Ramos (cell line): ENCODE measurements at regions not wholly inside any gene's neighbourhood (a gene's known extent, or its start where the extent isn't known, plus 50 kb on each side); places are given as distances from the start of the nearest gene placed in this dataset.

ENCODE experiments used
- in situ Hi-C: fragments of 300-500 bp; cut with MboI; formaldehyde crosslinking; loops from one replicate; pipeline ENCODE4 v1.14.3; 2022; ENCODE audit warnings: low sequenced_read_pairs; ENCODE audit not compliant: unreplicated experiment

DNA sequence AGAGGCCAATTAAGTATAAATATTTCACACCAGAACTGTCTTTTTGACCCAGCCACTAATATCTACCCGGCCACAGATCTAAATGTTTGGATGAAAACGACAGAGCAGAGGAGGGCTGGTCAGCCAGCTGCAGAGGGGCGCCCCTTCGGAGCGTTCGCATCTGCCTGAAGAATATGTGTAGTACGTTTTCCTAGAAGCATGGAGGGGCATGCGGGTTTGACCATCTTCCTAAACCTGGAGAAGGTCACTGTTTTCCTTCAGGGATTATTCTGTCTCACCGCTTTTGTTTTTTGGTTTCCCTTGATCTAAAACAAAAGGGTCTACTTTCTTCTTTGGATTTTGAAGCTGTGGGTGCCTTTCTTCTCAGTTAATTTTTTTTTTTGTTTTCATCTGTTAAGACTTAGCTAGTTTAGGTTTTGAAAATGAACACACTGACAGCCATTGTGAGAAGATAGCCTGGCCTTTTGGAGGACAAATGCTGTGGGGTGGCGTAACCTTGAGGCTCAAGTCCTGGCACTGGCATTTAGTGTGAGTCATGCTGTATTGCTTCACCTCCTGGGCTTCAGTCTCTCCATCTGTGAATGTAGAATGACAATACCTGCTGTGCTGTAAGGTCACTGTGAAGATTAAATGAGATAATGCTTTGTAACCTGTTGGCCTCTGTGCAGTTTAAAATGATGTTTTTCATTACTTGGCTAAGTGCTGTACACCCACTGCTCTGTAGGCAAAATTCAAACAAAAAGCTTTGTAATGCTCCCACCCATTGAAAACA, 74.1 kb upstream of the IRF2BP2 start:
- in situ Hi-C loops = no loop called here

GRCh38 chr1:234683127-234683860, 73.3 kb upstream of the IRF2BP2 start:
- in situ Hi-C loops = no loop called here

DNA sequence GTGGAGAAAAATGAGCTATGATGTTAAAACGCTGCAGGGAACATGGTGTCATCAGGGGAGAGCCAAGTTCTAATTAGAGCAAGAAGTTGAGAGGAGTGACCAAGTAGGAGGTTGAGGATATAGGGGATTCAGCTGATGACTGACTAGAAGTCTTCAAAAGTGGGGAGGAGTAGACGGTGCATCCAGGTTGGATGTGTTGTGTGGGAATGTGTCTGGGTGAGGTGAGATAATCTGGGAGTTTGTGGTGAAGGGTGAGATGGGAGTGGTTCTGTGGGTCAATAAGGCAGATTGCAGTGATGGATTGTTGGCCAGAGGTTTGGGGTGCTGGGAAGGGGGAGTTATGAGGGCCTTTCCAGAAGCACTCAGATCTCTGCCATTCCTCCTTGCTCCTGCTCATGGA, 72.0 kb upstream of the IRF2BP2 start:
- in situ Hi-C loops = no loop called here

GRCh38 chr1:234681065-234681464, 71.1 kb upstream of the IRF2BP2 start:
- in situ Hi-C loops = no loop called here

DNA sequence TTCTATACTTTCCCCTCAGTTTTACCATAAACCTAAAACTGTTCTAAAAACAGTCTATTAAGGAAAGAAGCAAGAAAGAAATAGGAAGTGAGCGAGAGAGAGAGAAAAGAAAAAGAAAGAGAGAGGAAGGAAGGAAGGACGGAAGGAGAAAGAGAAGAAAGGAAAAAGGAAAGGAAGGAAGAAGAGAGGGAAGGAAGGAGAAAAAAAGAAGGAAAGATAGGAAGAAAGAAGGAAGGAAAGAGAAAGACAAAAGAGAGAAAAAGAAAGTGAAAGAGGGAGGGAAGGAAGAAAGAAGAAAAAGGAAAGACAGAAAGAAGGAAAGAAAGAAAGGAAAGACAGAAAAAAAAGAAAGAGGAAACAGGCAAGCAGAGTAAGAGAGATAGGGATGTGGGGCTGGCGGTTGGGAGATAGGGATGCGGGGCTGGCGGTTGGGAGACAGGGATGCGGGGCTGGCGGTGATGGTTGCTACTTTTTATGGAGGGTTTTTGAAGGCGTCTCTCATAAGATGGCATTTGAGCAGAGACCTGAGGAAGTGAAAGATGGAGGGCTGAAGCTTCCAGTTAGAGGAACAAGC, 70.4 kb upstream of the IRF2BP2 start:
- in situ Hi-C loops = no loop called here

DNA sequence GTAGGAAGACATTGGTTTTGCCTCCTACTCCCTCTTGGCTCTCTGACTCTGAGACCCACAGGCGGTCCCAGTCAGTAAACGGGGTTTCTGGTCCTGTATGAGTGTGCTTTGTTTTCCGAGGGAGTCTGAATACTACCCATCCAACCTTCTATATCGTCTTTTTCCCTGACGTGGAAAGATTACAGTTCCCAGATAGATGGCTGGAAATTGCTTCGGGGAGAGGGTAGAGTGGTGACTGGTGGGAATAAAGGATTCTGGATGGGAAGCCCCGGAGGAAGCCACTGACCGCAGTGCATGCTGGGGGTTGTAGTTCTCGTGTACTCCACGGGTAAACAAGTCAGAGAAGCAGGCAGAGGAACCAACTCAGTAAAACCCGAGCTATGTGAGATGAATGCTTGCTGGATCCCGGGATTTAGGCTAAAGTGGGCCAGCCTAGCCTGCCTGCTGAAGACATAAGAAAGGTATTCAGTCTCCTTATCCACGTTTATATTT, 66.2 kb upstream of the IRF2BP2 start:
- in situ Hi-C loops = no loop called here

GRCh38 chr1:234675572-234675971, 65.6 kb upstream of the IRF2BP2 start:
- in situ Hi-C loops = no loop called here

- in situ Hi-C loops = no loop called here
These were observed 65.0 kb upstream of the IRF2BP2 start for GRCh38 chr1:234675006-234675405.

DNA sequence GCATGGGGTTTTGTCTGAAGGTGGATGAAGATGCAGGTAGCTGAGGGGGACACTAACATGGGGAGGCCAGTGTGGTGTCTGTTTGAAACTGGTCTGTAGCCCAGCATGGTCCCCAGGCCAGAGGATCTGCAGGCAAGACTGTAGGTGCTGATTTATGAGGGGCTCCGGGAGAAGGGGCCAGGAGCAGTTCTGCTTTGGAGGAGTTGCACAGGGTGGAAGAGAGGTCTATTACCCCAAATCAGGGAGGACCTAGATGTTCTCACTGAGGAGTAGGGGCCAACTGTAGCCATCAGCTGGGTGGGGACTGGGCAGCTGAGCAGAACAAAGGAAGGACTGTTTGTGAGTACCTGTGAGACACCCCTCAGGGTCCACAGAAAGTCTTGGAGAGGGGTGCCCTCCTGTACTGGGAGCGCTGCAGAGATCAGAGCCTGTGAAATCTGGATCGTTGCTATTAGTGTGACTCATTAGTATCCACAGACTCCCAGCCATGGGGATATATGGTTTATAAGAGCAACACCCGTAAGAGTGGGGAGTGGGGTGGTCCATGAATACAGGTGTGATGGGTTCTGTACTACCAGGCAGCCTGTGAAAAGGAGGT, 64.3 kb upstream of the IRF2BP2 start:
- in situ Hi-C loops = no loop called here

- in situ Hi-C loops = no loop called here
These were observed 62.6 kb upstream of the IRF2BP2 start for GRCh38 chr1:234672349-234673135.

- in situ Hi-C loops = no loop called here
These were observed 61.1 kb upstream of the IRF2BP2 start for GRCh38 chr1:234670967-234671626.

- in situ Hi-C loops = no loop called here
These were observed 59.5 kb upstream of the IRF2BP2 start for GRCh38 chr1:234669499-234669898.

GRCh38 chr1:234668577-234668955, 58.6 kb upstream of the IRF2BP2 start:
- in situ Hi-C loops = no loop called here

DNA sequence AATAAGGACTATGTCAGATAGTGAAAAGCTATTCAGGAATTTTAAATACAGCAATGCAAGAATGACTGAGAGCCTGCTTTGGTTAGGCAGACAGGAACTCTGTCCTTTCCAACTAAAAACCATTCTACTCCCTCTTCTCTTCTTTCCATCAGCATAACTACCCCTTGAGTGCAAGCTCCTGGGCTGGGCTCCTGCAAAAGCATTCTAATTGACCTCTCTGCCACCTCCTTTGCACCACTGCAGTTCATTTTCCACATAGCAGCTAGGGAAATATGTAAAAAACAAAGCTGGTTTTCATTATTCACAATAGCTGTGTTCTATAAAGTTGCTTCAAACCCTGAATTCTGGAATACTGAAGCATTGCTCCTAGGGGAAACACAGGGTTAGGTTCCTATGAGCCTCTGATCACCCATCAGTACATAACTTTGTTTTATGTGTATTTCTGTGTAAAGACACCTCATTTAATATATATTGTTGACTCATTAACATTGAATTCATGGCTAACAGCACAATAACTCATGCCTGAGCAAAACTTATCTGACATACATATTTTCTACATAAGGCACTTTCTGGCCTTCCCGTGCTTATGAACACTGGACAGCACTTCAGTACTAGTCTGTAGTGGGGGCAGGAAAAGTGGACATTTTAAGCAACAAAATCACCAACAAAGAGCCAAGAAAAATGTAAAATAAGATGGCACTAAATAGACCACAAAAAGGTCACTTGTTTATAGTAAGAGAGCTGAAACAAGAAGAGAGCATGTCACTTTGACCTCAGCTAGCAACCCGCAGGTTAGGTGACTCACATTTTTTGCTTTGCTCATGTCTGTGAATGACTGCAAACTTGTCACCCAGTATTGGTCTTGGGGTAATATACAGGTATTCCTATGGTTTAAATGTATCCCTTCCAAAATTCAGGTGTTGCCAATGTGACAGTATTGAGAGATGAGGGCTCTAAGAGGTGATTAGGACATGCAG, 57.9 kb upstream of the IRF2BP2 start:
- in situ Hi-C loops = no loop called here

DNA sequence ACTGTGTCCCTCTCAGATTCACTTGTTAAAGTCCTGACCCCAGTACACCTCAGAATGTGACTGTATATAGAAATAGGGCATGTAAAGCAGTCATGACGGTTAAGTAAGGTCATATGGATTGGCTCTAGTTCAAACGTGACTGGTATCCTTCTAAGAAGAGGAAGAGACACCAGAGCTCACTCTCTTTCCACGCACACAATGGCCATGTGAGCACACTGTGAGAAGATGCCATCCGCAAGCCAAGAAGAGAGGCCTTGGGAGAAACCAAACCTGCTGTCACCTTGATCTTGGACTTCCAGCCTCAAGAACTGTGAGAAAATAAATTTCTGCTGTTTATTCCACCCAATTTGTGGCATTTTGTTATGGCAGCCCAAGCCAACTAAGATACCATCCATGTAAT, 56.8 kb upstream of the IRF2BP2 start:
- in situ Hi-C loops = no loop called here

- in situ Hi-C loops = no loop called here
These were observed 56.1 kb upstream of the IRF2BP2 start for GRCh38 chr1:234665975-234666605.

DNA sequence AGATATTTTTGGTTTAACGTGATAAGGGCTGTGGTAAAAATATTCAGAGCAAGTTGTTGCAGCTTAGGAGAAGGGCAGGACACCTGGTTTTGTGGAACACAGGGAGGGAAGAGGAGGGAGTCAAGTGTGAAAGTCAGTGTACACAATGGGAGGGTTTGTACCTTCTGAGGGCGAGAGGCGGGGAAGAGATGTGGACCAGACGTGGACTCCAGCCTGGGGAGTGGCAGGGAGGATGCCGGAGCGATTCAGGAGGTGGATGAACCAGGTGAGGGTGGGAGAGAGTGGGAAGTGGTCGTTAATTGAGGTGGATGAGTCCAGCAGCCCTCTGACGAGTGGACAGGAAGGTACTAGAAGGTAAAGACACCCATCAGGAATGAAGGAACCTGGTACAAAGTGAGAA, 52.2 kb upstream of the IRF2BP2 start:
- in situ Hi-C loops = no loop called here

DNA sequence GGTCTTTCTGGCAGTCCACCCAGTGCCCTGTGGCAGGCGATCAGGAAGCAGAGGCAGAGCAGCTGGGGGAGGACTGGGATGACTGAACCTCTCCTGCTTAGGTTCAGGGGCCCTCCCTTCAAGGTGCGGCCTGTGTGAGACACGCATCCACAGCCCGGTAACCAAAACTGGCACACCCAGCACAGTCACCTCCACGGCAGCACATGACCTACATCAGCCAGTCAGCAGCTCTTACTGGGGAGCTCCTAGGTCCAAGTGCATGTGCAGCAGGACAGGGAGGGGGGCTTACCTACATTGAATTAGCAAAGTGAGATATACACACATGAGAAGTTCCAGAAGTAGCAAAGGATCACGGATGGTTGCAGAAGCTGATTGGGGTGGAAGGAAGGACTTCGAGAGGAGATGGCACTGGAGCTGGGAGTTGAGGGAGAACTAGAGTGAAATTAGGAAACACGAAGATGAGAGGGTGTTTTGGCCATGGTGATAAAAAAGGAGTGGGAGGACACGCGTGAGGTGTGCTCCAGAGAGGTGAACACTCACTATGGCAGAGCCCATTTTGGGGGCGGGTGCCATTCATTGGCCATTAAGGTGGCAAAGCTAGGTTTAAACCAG, 51.4 kb upstream of the IRF2BP2 start:
- in situ Hi-C loops = no loop called here
